Caco-2 (cell line): ENCODE measurements at regions not wholly inside any gene's neighbourhood (a gene's known extent, or its start where the extent isn't known, plus 50 kb on each side); places are given as distances from the start of the nearest gene placed in this dataset.

Experiments used
- BruUV-seq: library from RNA; stranded (reverse); fragments of 400-500 nt; replicated peaks from 2 replicates; lab custom pipeline; 2021; lab: Mats Ljungman, UMichigan
- CTCF ChIA-PET: fragments of 300-600 bp; sonication (Branson Sonifier 250); formaldehyde crosslinking; loops from one replicate; lab custom pipeline; 2022; ENCODE audit warnings: antibody characterized with exemption; lab: Charles Lee
- POLR2A ChIA-PET: fragments of 300-600 bp; sonication (Branson Sonifier 250); formaldehyde crosslinking; loops from one replicate; lab custom pipeline; 2022; ENCODE audit warnings: antibody characterized with exemption; lab: Charles Lee
- DNase-seq, 2 experiments: peaks; one replicate each; pipeline versions ENCODE4 v3.0.0 to v3.0.0-alpha.2; 2020 to 2022
- H3K27me3 ChIP-seq: replicated peaks from 2 replicates; pipeline ENCODE4 v1.6.0; 2011; ENCODE audit warnings: low read length; ENCODE audit not compliant: control insufficient read depth, insufficient read depth
- H3K36me3 ChIP-seq: 2 replicates; pipeline ENCODE4 v1.5.1; 2011; ENCODE audit warnings: low read length; ENCODE audit not compliant: control insufficient read depth, insufficient read depth
- H3K4me1 ChIP-seq: fragments of 250-450 bp; sonication (Bioruptor Pico); 2 replicates; pipeline ENCODE4 v1.5.1; 2020; ENCODE audit warnings: mild to moderate bottlenecking
- H3K4me3 ChIP-seq: 2 replicates; pipeline ENCODE4 v1.5.1; 2011; ENCODE audit warnings: low read depth, mild to moderate bottlenecking, control low read depth, low read length
- H3K9me3 ChIP-seq: fragments of 250-450 bp; sonication (Bioruptor Pico); 2 replicates; pipeline ENCODE4 v1.5.1; 2020; ENCODE audit warnings: mild to moderate bottlenecking, moderate library complexity
- H3K27ac Mint-ChIP-seq: one replicate; pipeline ENCODE4 v1.8.0; 2022; ENCODE audit warnings: mixed read lengths; ENCODE audit not compliant: unreplicated experiment
- H3K27me3 Mint-ChIP-seq: one replicate; pipeline ENCODE4 v1.8.0; 2022; ENCODE audit warnings: mixed read lengths; ENCODE audit not compliant: insufficient read depth, unreplicated experiment
- H3K36me3 Mint-ChIP-seq: one replicate; pipeline ENCODE4 v1.8.0; 2022; ENCODE audit warnings: mild to moderate bottlenecking, mixed read lengths; ENCODE audit not compliant: insufficient read depth, unreplicated experiment
- H3K4me1 Mint-ChIP-seq: one replicate; pipeline ENCODE4 v1.8.0; 2022; ENCODE audit warnings: low read depth, mixed read lengths; ENCODE audit not compliant: unreplicated experiment
- H3K4me3 Mint-ChIP-seq: one replicate; pipeline ENCODE4 v1.8.0; 2022; ENCODE audit warnings: mild to moderate bottlenecking, moderate library complexity, mixed read lengths; ENCODE audit not compliant: unreplicated experiment
- H3K9me3 Mint-ChIP-seq: one replicate; pipeline ENCODE4 v1.8.0; 2022; ENCODE audit warnings: mixed read lengths; ENCODE audit not compliant: unreplicated experiment
- CTCF ChIP-seq, 2 experiments: fragments of 200-600 bp in 1 of 2; IDR thresholded peaks; 1 replicate in 1 of 2; 2 replicates in 1 of 2; pipeline versions ENCODE4 v1.5.1 to v1.8.0; 2011 to 2022; ENCODE audit warnings: antibody characterized with exemption in 1 of 2, control low read depth in 1 of 2, inconsistent platforms in 1 of 2, low read depth in 1 of 2, low read length in 1 of 2, mild to moderate bottlenecking in 1 of 2, moderate library complexity in 1 of 2; ENCODE audit not compliant: insufficient read depth in 1 of 2, severe bottlenecking in 1 of 2, unreplicated experiment in 1 of 2
- intact Hi-C: fragments of 100-400 bp; cut with micrococcal nuclease; formaldehyde crosslinking; loops from one replicate; pipeline ENCODE4 v1.10.0; 2022; ENCODE audit not compliant: unreplicated experiment

- BruUV-seq, result no TSS peak
Measured at GRCh38 chr5:105554568-105555169, 1992.1 kb upstream of the NUDT12 start.

GRCh38 chr5:105544300-105544699 lies 1981.7 kb upstream of the NUDT12 start:
- intact Hi-C loops, result no loop called here
- ChIA-PET POLR2A (no interaction called here), CTCF (no interaction called here)
- Mint-ChIP-seq H3K27ac (no peak overlapping the region), H3K4me3 (no peak overlapping the region), H3K27me3 (no peaks in the 10 kb centered on the region), H3K36me3 (no peaks in the 10 kb centered on the region), H3K4me1 (no peaks in the 10 kb centered on the region), H3K9me3 (no peaks in the 10 kb centered on the region)
- no TSS peak for BruUV-seq
- Histone ChIP-seq H3K4me3 (no peak overlapping the region), H3K4me1 (no peaks in the 10 kb centered on the region), H3K36me3 (no peaks in the 10 kb centered on the region), H3K9me3 (no peaks in the 10 kb centered on the region), H3K27me3 (no peaks in the 10 kb centered on the region)
- no peak for TF ChIP-seq CTCF (IDR thresholded peaks at IDR 0.05; ENCODE audit: insufficient read depth in 1 of 2, low read depth in 1 of 2, low read length in 1 of 2, severe bottlenecking in 1 of 2, unreplicated experiment in 1 of 2)
- no peak for DNase-seq

More at GRCh38 chr5:105554568-105555169, 1992.1 kb upstream of the NUDT12 start:
- intact Hi-C loops, result no loop called here
- no peaks in the 10 kb centered on the region for H3K4me1 ChIP-seq
- no peaks in the 10 kb centered on the region for H3K36me3 ChIP-seq
- no peaks in the 10 kb centered on the region for H3K36me3 Mint-ChIP-seq
- no peak overlapping the region for H3K4me3 Mint-ChIP-seq
- H3K27ac Mint-ChIP-seq, result no peak overlapping the region
- H3K9me3 Mint-ChIP-seq, result no peaks in the 10 kb centered on the region
- no peak overlapping the region for H3K4me3 ChIP-seq
- no peaks in the 10 kb centered on the region for H3K4me1 Mint-ChIP-seq
- no peaks in the 10 kb centered on the region for H3K27me3 ChIP-seq
- POLR2A ChIA-PET, result no interaction called here
- CTCF ChIA-PET, result no interaction called here
- H3K27me3 Mint-ChIP-seq, result peaks cover 6% of the 10 kb centered on the region
- DNase-seq, result no peak
- no peaks in the 10 kb centered on the region for H3K9me3 ChIP-seq
- no peak for TF ChIP-seq CTCF (IDR thresholded peaks at IDR 0.05; ENCODE audit: insufficient read depth in 1 of 2, low read depth in 1 of 2, low read length in 1 of 2, severe bottlenecking in 1 of 2, unreplicated experiment in 1 of 2)

GRCh38 chr5:105536675-105537074 lies 1974.1 kb upstream of the NUDT12 start:
- no peak for DNase-seq
- H3K36me3 Mint-ChIP-seq, result no peaks in the 10 kb centered on the region
- TF ChIP-seq CTCF (IDR thresholded peaks at IDR 0.05; ENCODE audit: insufficient read depth in 1 of 2, low read depth in 1 of 2, low read length in 1 of 2, severe bottlenecking in 1 of 2, unreplicated experiment in 1 of 2), result no peak
- no peak overlapping the region for H3K4me3 ChIP-seq
- ChIA-PET CTCF (no interaction called here), POLR2A (no interaction called here)
- H3K27me3 ChIP-seq, result no peaks in the 10 kb centered on the region
- peaks cover under 1% of the 10 kb centered on the region for H3K9me3 Mint-ChIP-seq
- H3K4me3 Mint-ChIP-seq, result no peak overlapping the region
- H3K9me3 ChIP-seq, result no peaks in the 10 kb centered on the region
- no peak overlapping the region for H3K27ac Mint-ChIP-seq
- intact Hi-C loops, result no loop called here
- BruUV-seq, result no TSS peak
- no peaks in the 10 kb centered on the region for H3K4me1 Mint-ChIP-seq
- H3K27me3 Mint-ChIP-seq, result no peaks in the 10 kb centered on the region
- no peaks in the 10 kb centered on the region for H3K4me1 ChIP-seq
- no peaks in the 10 kb centered on the region for H3K36me3 ChIP-seq
